ENCODE measurements at regions not wholly inside any gene's neighbourhood (a gene's known extent, or its start where the extent isn't known, plus 50 kb on each side); places are given as distances from the start of the nearest gene placed in this dataset.
"Not testable (repeated sequence)": the region's sequence is repeated elsewhere in the genome, so short reads cannot be mapped to it uniquely, and the experiment has no call there.

DNA sequence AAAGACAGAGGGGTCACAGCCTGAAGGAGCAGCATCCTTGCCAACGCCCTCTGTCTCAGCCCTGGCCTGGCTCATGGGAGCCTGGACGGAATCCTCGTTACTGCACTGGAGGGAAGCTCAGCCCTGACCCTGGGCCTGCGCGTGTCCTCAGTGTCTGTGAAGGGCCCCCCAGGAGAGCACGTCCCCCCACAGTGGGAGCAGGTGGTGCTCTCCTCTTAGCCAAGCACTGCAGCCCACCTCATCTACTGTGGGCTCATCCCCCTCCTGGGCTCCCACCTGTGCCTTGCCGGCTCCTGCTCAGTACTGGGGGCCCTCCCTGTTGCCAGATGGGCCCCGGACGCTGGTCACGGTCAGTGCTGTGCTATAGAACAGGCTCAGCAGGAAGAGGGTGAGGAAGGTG, 177.7 kb downstream of the TMEM121 start:
- H3K27me3 ChIP-seq (ENCODE audit: control insufficient read depth in 1 of 2, insufficient read depth in 2 of 2, low read length in 2 of 2); H3K36me3 ChIP-seq (ENCODE audit: control insufficient read depth in 2 of 2, insufficient read depth in 2 of 2, low read length in 1 of 2); H3K27ac ChIP-seq (ENCODE audit: low read depth in 2 of 2, low read length in 1 of 2); H3K9me3 ChIP-seq (ENCODE audit: control insufficient read depth in 2 of 2, insufficient read depth in 1 of 2, low read depth in 1 of 2, low read length in 1 of 2); H3K4me3 ChIP-seq (ENCODE audit: low read depth in 1 of 2, low read length in 2 of 2); H3K4me1 ChIP-seq (ENCODE audit: control insufficient read depth in 2 of 2, insufficient read depth in 2 of 2, low read length in 1 of 2): not testable (repeated sequence)
- WGBS, 2 donors = 83 to 85% methylated on average over 4 to 9 of the region's 10 CpGs

- H3K27ac ChIP-seq (ENCODE audit: low read depth in 2 of 2, low read length in 1 of 2); H3K4me3 ChIP-seq (ENCODE audit: low read depth in 1 of 2, low read length in 2 of 2); H3K27me3 ChIP-seq (ENCODE audit: control insufficient read depth in 1 of 2, insufficient read depth in 2 of 2, low read length in 2 of 2); H3K4me1 ChIP-seq (ENCODE audit: control insufficient read depth in 2 of 2, insufficient read depth in 2 of 2, low read length in 1 of 2); H3K36me3 ChIP-seq (ENCODE audit: control insufficient read depth in 2 of 2, insufficient read depth in 2 of 2, low read length in 1 of 2); H3K9me3 ChIP-seq (ENCODE audit: control insufficient read depth in 2 of 2, insufficient read depth in 1 of 2, low read depth in 1 of 2, low read length in 1 of 2): not testable (repeated sequence)
- WGBS, 2 donors = 81 to 92% methylated on average over 3 to 4 of the region's 10 CpGs
These were observed 178.1 kb downstream of the TMEM121 start for GRCh38 chr14:105704492-105704891.

DNA sequence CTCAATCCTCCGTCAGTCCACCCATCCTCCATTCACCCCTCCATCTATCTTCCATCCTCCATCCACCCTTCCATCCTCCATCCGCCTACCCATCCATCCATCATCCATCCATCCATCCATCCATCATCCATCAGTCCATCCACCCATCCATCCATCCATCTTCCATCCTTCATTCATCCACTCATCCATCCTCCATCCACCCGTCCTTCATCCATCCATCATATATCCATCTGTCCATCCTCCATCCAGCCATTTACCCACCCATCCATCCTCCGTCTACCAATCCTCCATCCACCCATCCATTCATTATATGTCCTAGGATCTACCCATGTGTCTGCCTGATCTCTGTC, 179.1 kb downstream of the TMEM121 start:
- not testable (repeated sequence) for H3K27ac ChIP-seq (ENCODE audit: low read depth in 2 of 2, low read length in 1 of 2); H3K4me1 ChIP-seq (ENCODE audit: control insufficient read depth in 2 of 2, insufficient read depth in 2 of 2, low read length in 1 of 2); H3K9me3 ChIP-seq (ENCODE audit: control insufficient read depth in 2 of 2, insufficient read depth in 1 of 2, low read depth in 1 of 2, low read length in 1 of 2); H3K36me3 ChIP-seq (ENCODE audit: control insufficient read depth in 2 of 2, insufficient read depth in 2 of 2, low read length in 1 of 2); H3K4me3 ChIP-seq (ENCODE audit: low read depth in 1 of 2, low read length in 2 of 2); H3K27me3 ChIP-seq (ENCODE audit: control insufficient read depth in 1 of 2, insufficient read depth in 2 of 2, low read length in 2 of 2)
- 89 to 91% methylated on average over 4 of the region's 4 CpGs for whole genome bisulfite sequencing, 2 donors

GRCh38 chr14:105705862-105706700, 179.7 kb downstream of the TMEM121 start:
- not testable (repeated sequence) for H3K36me3 ChIP-seq (ENCODE audit: control insufficient read depth in 2 of 2, insufficient read depth in 2 of 2, low read length in 1 of 2); H3K9me3 ChIP-seq (ENCODE audit: control insufficient read depth in 2 of 2, insufficient read depth in 1 of 2, low read depth in 1 of 2, low read length in 1 of 2); H3K4me1 ChIP-seq (ENCODE audit: control insufficient read depth in 2 of 2, insufficient read depth in 2 of 2, low read length in 1 of 2); H3K4me3 ChIP-seq (ENCODE audit: low read depth in 1 of 2, low read length in 2 of 2); H3K27ac ChIP-seq (ENCODE audit: low read depth in 2 of 2, low read length in 1 of 2); H3K27me3 ChIP-seq (ENCODE audit: control insufficient read depth in 1 of 2, insufficient read depth in 2 of 2, low read length in 2 of 2)
- WGBS, 2 donors = 37 to 61% methylated on average over 8 to 12 of the region's 12 CpGs

DNA sequence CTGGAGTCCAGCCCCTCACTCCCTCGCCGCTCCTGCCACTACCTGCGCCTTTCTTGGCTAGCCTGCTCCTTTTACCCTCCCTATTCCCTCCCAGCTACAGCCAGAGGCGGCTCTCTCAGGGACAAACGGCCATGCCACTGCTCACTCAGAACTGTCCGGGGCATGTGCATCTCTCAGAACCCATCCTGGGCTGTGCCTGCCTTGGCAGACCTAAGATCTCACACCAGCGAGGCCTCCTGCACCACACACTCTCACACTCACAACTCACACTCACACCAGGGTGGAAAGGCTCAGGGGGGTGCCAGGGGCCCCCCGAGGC, 180.3 kb downstream of the TMEM121 start:
- H3K27me3 ChIP-seq (ENCODE audit: control insufficient read depth in 1 of 2, insufficient read depth in 2 of 2, low read length in 2 of 2); H3K4me1 ChIP-seq (ENCODE audit: control insufficient read depth in 2 of 2, insufficient read depth in 2 of 2, low read length in 1 of 2); H3K36me3 ChIP-seq (ENCODE audit: control insufficient read depth in 2 of 2, insufficient read depth in 2 of 2, low read length in 1 of 2); H3K4me3 ChIP-seq (ENCODE audit: low read depth in 1 of 2, low read length in 2 of 2); H3K27ac ChIP-seq (ENCODE audit: low read depth in 2 of 2, low read length in 1 of 2): not testable (repeated sequence)
- 70 to 73% methylated on average over 5 to 7 of the region's 8 CpGs for WGBS, 2 donors
- peaks cover 10 to 11% of the 10 kb centered on the region in 2 donors for H3K9me3 ChIP-seq (ENCODE audit: control insufficient read depth in 2 of 2, insufficient read depth in 1 of 2, low read depth in 1 of 2, low read length in 1 of 2)

- not testable (repeated sequence) for H3K36me3 ChIP-seq (ENCODE audit: control insufficient read depth in 2 of 2, insufficient read depth in 2 of 2, low read length in 1 of 2); H3K27me3 ChIP-seq (ENCODE audit: control insufficient read depth in 1 of 2, insufficient read depth in 2 of 2, low read length in 2 of 2); H3K27ac ChIP-seq (ENCODE audit: low read depth in 2 of 2, low read length in 1 of 2); H3K4me3 ChIP-seq (ENCODE audit: low read depth in 1 of 2, low read length in 2 of 2); H3K4me1 ChIP-seq (ENCODE audit: control insufficient read depth in 2 of 2, insufficient read depth in 2 of 2, low read length in 1 of 2)
- WGBS, 2 donors = 89 to 91% methylated on average over 21 to 23 of the region's 23 CpGs
- peaks cover 10 to 13% of the 10 kb centered on the region in 2 donors for H3K9me3 ChIP-seq (ENCODE audit: control insufficient read depth in 2 of 2, insufficient read depth in 1 of 2, low read depth in 1 of 2, low read length in 1 of 2)
These were observed 180.7 kb downstream of the TMEM121 start for GRCh38 chr14:105707099-105707498.

DNA sequence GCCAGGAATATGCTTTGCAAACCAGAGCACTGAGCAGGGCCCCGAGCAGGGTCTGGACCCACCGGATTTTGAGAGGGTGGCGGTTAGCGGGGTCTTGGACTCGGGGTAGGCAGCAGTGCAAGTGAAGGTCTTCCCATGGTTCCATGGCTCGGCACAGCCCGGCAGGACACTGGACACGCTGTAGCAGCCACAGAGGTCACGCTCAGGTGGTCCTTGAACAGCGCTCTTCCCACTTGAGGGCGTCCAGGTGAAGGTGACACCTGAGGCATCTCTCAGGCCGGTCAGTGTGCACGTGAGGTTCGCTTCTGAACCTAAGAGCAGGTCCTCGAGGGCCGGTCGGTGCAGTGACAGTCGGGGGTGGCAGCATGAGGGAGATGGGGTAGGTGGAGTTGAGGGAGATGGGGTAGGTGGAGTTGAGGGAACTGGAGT, 181.4 kb downstream of the TMEM121 start:
- H3K4me1 ChIP-seq (ENCODE audit: control insufficient read depth in 2 of 2, insufficient read depth in 2 of 2, low read length in 1 of 2); H3K4me3 ChIP-seq (ENCODE audit: low read depth in 1 of 2, low read length in 2 of 2); H3K27me3 ChIP-seq (ENCODE audit: control insufficient read depth in 1 of 2, insufficient read depth in 2 of 2, low read length in 2 of 2); H3K27ac ChIP-seq (ENCODE audit: low read depth in 2 of 2, low read length in 1 of 2); H3K36me3 ChIP-seq (ENCODE audit: control insufficient read depth in 2 of 2, insufficient read depth in 2 of 2, low read length in 1 of 2): not testable (repeated sequence)
- peaks cover 10 to 15% of the 10 kb centered on the region in 2 donors for H3K9me3 ChIP-seq (ENCODE audit: control insufficient read depth in 2 of 2, insufficient read depth in 1 of 2, low read depth in 1 of 2, low read length in 1 of 2)
- 87 to 88% methylated on average over 18 of the region's 18 CpGs for whole genome bisulfite sequencing, 2 donors

GRCh38 chr14:105708251-105709134, 182.1 kb downstream of the TMEM121 start:
- H3K27me3 ChIP-seq (ENCODE audit: control insufficient read depth in 1 of 2, insufficient read depth in 2 of 2, low read length in 2 of 2); H3K27ac ChIP-seq (ENCODE audit: low read depth in 2 of 2, low read length in 1 of 2); H3K36me3 ChIP-seq (ENCODE audit: control insufficient read depth in 2 of 2, insufficient read depth in 2 of 2, low read length in 1 of 2); H3K4me1 ChIP-seq (ENCODE audit: control insufficient read depth in 2 of 2, insufficient read depth in 2 of 2, low read length in 1 of 2); H3K4me3 ChIP-seq (ENCODE audit: low read depth in 1 of 2, low read length in 2 of 2): not testable (repeated sequence)
- H3K9me3 ChIP-seq (ENCODE audit: control insufficient read depth in 2 of 2, insufficient read depth in 1 of 2, low read depth in 1 of 2, low read length in 1 of 2) = peaks cover 10 to 15% of the 10 kb centered on the region in 2 donors
- 82 to 87% methylated on average over 24 of the region's 24 CpGs for WGBS, 2 donors

DNA sequence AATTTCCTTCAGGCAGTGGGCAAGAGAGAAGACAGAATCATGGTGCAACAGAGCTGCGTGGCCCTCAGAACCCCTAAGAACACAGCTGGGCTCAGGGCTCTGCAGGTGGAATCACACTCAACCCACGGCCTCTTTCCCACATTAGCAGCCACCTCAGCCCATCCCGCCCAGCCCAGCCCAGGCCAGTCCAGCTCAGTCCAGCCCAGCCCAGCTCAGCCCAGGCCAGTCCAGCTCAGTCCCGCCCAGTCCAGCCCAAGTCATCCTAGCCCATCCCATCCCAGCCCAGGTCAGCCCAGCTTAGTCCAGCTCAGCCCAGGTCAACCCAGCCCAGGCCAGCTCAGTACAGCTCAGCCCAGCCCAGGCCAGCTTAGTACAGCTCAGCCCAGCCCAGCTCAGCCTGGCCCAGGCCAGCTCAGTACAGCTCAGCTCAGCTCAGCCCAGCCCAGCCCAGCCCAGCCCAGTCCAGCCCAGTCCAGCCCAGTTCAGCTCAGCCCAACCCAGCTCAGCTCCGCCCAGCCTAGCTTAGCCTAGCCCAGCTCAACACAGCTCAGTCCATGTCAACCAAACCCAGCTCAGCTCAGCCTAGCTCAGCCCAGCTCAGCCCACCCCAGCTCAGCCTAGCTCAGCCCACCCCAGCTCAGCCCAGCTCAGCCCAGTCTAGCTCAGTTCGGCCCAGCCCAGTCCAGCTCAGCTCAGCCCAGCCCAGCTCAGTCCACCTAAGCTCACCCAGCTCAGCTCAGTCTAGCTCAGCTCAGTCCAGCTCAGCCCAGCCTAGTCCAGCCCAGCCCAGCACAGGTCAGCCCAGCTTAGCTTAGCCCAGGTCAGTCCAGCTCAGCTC, 183.1 kb downstream of the TMEM121 start:
- Histone ChIP-seq H3K4me1 (ENCODE audit: control insufficient read depth in 2 of 2, insufficient read depth in 2 of 2, low read length in 1 of 2) (no peaks in the 10 kb centered on the region), H3K9me3 (ENCODE audit: control insufficient read depth in 2 of 2, insufficient read depth in 1 of 2, low read depth in 1 of 2, low read length in 1 of 2) (peaks cover 10 to 15% of the 10 kb centered on the region in 2 donors), H3K27ac (ENCODE audit: low read depth in 2 of 2, low read length in 1 of 2) (no peak overlapping the region), H3K4me3 (ENCODE audit: low read depth in 1 of 2, low read length in 2 of 2) (no peak overlapping the region), H3K36me3 (ENCODE audit: control insufficient read depth in 2 of 2, insufficient read depth in 2 of 2, low read length in 1 of 2) (no peaks in the 10 kb centered on the region), H3K27me3 (ENCODE audit: control insufficient read depth in 1 of 2, insufficient read depth in 2 of 2, low read length in 2 of 2) (no peaks in the 10 kb centered on the region)
- WGBS, 2 donors = 73 to 82% methylated on average over 5 to 6 of the region's 6 CpGs
